AG20443 (cell line): ENCODE measurements at regions not wholly inside any gene's neighbourhood (a gene's known extent, or its start where the extent isn't known, plus 50 kb on each side); places are given as distances from the start of the nearest gene placed in this dataset.

Source experiments
- DNase-seq: peaks from one replicate; pipeline ENCODE4 v3.0.0; 2012; ENCODE audit warnings: low spot score, mixed read lengths

DNA sequence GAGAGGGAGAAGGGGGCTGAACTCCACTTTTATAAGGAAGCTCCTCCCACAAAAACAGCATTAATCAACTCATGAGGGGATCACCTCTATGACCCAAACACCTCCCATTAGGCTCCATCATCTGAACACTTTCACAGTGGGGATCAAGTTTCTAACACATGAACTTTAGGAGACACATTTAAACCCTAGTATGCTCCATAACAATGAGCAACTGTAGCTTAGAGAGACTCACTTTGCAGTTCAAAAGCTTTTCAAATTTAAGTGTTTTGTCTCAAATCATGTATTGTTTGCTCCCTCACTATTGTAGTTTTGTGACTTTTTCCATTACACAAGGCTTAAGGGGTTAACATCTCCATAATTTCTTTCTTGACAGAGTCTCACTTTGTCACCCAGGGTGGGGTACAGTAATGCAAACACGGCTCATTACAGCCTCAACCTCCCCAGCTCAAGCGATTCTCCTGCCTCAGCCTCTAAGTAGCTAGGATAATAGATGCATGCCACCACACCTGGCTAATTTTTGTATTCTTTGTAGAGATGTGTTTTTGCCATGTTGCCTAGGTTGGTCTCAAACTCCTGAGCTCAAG, 352.7 kb upstream of the CDH20 start:
- DNase-seq = no peak

DNA sequence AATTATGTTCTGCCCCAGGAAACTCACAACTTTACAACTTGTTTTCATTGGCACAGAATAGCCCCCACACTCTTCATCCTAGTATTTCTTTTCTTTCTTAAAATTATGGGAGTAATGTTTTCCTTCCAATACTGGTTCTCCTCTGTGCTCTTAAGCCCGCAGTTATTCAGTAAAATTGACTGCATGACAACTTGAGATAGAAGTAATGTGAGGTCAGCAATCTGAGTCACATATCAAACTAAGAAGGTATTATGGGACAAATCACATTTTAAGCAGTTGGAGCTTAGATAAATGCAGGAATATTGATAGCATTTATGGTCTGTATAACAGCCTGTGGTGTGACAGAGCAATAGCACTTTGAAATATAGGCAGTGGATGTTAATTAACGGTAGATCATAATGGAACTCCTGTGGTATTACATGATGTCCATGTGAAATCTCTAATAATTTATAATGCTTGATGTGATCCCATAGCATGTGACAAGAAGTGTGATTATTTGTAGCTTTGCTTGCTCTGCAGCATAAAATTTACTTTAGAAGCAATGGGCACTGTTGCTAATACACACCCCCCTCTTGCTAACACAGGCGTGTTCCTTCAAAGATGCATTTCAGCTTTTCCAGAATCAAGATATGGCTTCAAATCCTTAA, 351.4 kb upstream of the CDH20 start:
- DNase-seq = no peak

DNA sequence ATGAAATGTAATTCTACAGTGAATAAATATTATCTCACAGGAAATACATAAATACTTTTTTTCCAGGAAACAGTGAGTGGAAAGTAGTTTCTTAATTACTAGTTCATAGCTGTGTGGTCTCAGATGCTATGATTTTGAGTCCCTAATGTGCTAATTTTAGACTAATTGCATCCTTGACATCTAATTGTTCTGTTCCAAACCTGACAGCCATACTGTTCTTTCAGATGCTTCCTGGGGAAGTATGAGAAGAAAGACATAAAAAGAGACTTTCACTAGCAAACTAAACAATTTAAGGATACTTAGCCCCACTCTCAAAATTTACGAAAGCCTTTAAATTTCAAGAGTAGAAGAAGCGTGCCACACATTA, 350.9 kb upstream of the CDH20 start:
- DNase-seq = no peak

DNA sequence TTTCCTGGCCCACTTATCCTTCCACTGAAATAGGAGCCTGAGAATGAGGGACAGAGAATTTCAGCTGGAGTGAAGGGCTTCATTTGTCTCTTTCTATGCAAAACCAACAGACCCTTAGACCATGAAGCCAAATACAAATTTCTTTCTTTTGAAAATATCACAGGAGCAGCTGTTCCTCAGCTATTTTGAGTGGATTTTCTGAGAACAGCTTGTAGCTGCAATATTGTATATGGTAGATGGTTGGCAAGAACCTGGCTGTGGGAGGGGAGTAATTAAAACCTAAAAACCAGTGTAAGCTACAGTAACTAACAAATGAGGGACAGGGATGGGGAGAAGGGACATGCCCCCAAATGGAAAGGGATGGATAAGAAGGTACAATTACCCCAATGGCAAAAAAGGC, 350.3 kb upstream of the CDH20 start:
- DNase-seq = no peak

DNA sequence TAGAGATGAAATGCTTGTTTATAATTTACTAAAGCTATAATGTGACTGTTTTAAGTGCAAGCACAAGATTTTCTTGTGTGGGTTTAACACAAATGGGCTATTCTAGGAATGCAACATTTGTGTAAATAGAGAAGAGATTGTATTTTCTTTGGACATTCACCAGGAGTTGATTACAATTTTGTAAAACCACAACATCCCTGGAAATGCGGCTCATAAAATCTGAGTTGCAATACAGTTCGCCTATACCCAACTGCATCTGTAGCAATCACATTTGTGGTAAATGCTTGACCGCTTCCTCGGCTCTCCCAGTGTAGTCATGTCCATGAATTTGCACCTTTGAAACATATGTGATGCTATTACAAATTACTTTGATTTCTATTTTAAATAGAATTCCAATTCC, 348.7 kb upstream of the CDH20 start:
- peak; percentile 21 for DNase-seq

DNA sequence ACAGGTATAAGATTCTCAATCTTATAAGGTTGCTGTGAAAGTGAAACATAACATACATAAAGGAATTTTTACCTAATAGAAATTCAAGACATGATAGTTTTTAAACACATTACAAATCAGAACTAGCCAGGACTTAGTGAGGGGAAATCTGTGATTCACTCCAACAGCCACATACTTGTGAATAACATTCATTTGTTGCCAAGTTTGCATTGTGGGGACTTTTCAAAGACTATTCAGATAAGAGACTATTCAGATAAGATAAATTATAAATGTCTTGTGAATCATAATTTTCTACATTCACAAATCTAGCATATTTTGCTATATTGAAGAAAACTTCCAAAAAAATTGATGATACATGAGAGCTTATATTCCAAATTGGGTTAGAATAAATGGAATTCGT, 345.3 kb upstream of the CDH20 start:
- DNase-seq = no peak

DNA sequence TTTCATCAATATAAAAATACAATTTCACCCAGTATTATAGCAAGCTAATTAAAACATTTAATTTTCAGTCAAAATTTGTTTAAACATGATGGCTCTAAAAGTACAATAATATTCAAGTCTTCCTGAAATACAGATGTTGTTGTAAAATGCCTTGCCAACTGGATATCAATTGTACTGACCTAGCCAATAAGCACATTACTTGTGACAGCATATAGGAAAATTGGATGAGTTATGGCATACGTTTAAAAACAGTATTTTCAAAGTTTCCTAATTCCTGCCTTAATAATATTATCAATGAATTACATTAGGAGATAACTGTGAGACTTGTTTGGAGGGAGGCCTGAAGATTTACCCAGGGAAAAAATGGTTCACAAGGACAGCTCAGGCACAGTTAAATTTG, 336.9 kb upstream of the CDH20 start:
- no peak for DNase-seq

DNA sequence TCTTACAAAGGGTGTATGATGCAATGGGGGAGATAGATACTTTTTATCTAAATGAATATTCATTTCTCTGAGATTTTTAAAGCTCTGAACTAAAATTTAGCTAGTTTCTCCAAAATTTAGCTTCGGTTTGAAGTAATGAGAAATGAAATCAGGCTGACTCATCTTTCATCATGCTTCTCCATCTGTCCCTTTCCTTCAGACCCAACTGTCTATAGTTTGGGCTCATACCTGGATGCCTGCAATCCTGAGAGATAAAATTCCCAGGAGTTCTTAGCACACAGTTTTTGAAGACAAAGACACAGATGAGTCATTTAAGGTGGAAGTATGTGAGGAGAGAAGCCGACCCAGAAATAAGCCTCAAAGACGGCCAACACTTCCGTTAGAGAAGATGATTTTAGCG, 336.4 kb upstream of the CDH20 start:
- DNase-seq = no peak

DNA sequence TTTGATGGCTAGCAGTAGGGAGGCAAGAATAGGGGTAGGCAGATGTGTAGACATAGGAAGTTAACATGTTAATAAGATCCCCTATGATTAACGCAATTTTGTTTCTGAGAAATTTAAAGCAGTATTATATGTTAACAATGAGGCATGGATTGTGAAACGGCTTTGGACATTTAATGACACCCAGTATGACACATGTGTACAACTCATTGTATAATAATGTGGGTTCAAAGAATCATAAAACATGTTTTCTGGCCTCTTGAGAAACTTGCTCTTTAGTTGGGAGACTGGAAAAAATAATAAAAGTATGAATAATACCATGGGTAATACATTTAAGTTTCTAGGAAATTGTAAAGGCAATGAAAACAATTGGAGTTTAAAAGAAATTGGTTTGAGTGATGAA, 332.1 kb upstream of the CDH20 start:
- DNase-seq = no peak

DNA sequence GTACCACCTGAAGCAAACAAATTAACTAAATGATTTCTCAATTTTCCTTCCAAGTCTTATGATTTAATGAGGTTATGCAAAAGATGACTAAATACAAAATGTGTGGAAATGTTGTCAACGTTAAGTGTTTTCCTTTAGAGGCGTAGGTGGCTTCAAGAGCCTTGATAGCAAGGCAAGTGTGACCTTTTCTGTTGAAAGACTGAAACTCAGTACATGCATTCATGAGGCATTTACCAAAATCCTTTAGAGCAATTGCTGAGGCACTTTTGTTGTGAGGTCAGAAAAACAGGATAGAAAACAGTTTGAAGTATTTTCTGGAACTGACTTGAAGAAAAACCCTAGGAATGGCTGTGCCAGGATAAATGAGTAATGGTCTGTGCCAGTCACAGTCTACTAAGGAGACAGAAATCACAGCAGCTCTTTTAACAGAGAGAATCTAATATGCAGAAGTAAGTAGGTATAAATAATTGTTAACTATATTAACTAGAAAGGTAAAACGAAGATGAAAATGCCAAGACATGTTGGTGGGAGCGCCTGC, 326.5 kb upstream of the CDH20 start:
- DNase-seq = no peak

DNA sequence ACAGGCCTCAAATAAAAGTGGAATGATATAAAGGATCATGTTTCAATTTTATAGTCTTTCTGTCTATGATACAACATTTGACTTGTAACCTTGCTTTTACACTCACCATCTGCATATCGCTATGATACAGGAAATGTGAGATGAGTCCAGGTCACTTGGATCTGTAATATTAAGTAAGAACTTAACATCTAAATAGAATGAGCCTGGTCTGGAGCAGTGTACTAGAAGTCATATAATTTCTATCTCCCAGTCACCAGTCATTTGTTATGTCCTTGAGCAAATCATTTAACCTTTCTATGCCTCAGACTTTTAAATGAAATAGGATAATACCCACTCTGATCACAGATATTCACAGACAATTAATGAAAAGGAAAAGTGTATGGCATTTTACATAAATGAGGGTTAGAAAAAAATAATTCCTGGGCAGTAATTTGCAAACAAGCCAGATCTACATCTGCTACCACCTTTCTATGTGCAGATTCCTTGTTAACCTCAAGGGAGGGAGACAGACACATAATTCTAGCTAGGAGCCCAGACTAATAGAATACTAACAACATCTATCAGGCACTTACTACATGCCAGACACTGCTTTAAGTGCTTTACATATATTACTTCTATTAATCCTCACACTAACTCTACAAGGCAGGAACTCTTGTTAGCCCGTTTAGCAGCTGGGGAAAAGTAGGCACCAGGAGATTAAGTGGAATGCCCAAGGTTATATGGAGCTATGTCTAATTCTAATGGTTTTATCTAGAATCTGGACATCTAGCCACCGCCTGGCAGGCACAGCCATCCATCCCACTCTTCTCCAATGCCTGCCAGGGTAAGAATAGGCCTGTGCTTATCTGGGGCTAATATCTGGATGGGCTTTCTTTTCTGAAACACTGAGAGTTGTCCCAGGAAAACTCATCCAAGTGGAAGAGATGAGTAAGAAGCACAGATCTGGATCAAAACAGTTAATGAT, 313.6 kb upstream of the CDH20 start:
- no peak for DNase-seq

DNA sequence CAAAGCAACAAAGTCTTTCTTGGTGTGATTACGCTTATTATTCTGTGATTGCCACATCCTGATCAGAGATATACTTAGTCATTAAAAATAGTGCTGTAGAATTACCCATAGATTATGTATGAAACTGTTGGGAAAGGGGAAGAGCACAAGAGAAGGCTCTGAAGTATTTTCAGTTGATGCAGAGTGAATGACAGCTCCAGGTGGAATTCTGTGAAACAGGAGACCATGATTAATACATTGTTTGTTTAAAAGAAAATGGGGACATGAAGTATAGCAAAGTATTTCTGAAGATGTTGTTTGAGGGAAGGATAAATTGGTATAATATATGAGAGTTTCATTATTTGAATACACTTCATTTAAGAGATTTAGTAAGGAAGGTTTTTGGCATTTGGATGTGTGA, 307.6 kb upstream of the CDH20 start:
- no peak for DNase-seq

DNA sequence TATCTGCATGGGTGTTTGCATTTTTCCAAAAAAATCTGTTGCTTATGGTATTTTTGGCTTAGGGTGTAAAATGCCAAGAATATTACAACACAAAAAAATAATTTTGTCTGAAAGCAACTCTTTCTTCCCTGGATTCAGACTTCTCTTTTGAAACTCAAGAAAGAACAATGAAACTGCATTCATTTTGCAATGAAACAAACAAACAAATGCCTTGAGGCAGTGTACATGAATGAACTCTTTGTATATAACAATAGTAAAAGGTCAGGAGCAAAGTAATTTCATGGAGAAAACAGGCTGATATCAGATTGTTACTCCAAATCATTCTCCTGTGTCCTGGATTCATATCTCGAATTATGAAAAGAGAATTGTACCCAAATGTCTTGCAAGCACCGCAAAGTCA, 301.6 kb upstream of the CDH20 start:
- DNase-seq = no peak

DNA sequence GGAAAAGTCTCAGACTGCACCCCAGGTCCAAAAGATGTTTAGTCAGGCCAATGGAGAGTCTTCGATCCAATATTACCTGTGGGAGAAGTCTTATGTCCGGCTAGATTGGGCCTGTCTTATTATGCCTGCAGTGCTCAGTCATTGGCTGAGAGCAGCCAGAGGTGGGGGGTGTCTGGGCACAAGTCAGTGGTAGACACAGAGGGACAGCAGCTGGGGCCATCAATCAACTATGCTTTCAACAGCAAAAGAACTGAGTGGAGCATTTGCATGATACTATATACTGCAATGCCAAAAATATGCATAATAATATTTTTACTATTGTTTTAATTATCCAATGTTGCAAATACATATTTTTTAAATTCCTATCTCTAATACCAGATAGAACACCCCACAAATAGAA, 298.6 kb upstream of the CDH20 start:
- DNase-seq = no peak

DNA sequence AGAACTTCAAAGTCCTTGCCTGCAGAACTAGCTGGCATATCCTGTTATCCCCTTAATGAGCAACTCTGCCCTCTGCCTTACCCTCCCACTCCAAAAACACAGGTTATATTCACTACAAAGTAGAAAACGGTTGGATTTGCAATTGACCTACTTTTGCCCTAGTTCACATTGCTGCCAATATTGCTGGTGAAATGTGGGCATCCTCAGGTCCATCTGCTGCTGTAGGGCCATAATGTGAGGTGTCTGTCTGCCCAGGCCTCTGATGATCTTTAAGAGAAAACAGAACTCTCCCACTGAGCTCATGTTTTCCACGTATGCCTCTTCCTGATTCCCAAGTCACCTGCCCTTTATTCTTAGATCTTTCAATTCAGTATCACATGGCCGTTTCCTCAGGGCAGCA, 294.0 kb upstream of the CDH20 start:
- no peak for DNase-seq

DNA sequence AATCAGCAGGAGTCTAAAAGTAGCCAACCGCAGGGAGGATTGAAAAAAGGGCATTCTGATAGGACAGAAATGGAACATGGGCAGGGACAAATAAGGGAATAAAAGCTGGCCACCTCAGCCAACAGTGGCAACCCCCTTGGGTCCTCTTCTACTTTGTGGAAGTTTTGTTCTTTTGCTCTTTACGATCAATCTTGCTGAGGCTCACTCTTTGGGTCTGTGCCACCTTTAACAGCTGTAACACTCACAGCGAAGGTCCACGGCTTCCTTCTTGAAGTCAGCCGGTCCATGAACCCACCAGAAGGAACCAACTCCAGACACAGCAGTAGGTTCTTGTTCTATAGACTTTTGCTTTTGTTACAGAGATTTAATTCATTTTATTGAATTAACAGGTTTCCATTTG, 285.4 kb upstream of the CDH20 start:
- no peak for DNase-seq

DNA sequence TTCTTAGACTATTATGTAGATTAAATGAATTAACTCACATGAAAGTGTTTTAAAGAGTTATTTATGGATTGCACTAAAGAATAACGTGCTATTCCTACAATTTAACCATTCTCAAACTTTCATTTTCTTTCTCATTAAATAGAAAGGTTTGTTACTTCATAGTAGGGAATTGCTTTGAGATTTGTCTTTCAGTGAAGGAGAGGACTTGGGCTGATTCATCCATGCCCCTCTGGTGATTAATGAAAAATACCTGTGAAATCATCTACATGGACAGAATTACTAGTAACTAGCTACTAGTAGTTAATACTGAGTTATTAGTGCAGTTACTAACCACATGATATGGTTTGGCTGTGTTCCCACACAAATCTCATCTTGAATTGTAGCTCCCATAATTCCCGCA, 275.8 kb upstream of the CDH20 start:
- no peak for DNase-seq

DNA sequence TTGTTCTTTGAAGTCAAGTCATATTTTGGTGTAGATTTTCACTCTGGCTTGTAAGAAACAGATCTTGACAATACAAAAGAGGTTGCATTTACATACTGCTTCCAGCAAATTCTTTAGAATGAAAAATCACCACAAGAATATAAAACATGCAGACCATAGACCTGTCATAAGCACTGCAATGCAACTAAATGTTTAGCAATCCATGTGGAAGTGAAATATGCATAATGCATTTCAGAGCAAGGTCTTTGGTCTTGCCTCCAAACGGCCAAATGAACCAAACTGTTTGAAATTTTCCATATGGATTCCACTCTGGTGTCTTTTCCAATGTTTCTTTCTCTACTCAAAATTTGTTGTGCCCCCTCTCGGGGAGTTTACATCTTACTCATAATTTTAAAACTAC, 271.0 kb upstream of the CDH20 start:
- no peak for DNase-seq

DNA sequence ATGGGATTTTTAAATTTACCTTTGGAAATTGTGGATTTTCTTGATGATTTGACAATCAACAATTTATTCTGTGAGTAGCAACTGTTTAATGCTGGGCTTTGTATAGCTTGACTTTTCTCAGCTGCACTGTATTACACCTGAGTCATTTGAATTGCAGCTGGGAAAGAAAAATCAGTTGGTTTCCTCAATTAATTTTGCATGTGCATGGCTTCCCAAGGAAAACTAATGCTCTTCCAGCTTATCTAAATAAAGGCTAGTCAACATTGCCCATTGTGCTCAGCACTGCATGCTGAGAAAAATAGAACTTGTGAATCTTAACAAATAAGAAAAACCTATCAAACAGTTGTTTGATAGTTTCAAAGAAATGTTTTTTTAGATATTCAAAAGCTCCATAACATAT, 268.3 kb upstream of the CDH20 start:
- DNase-seq = no peak

DNA sequence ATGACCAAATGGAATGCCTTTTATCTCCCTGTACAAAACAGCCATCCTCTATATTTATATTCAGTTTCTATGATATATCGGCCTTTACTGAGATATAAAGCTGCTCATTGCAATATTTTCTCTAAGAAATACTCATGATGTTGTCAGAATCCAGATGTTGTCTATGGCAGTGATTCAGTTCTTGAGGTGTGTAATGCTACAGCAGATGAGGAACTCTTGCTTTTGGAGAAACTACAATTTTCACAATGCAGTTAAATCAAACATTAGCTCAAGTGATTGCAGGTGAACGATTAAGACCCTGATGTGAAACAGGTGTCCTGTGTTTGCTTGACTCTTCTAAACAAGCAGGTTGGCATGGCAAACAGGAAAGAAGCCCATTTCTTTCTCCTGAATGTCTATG, 256.2 kb upstream of the CDH20 start:
- no peak for DNase-seq

DNA sequence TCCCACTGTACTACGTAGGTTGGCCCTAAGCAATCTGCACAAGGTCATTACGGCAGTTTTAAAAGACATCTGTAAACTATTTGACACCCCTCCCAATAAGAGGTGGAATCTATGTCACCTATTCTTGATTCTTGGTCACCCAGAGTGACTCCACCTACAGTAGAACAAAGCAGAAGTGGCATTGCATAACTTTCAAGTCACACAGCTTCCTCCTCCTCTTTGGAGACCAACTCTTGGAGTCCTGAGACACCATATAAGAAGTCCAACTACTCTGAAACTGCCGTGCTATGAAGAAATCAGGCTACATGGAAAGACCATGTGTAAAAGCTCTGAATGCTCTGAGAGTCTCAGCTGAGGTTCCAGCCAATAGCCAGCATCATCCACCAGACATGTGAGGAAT, 253.5 kb upstream of the CDH20 start:
- DNase-seq = no peak

DNA sequence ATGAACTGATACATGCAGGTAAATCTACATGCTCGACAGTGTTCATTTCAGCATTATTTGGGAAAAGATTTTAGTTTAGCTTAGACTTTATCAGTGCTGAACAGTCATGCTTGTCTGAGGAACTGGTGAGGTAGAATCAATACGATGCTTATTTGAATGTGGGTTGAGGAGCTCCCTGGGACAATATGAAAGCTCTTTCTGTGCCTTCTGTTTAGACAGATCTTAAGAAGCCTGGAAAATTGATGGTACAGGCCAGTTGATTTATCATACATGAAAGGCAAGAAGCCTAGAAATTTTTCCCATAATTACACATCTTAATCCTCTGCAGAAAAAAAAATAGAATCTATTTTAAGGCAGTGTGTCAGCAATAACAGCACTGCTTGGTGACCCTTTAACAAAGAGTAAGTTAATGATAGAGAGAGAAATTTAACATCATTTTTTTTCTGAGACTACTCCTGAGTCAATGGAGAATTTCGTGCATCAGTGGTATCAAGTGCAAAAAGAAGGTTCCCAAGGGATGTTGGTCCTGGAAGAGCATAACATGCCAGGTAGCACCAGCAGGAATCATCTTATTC, 252.2 kb upstream of the CDH20 start:
- DNase-seq = no peak
